Left kidney (tissue), 1 donor: ENCODE measurements at regions not wholly inside any gene's neighbourhood (a gene's known extent, or its start where the extent isn't known, plus 50 kb on each side); places are given as distances from the start of the nearest gene placed in this dataset.
A peak's percentile ranks its signal among the peaks of the same experiment; 100 is the strongest.
"Not testable (repeated sequence)": the region's sequence is repeated elsewhere in the genome, so short reads cannot be mapped to it uniquely, and the experiment has no call there.

Source experiments
- DNase-seq: peaks from one replicate; pipeline ENCODE4 v3.0.0-alpha.2; 2013

DNA sequence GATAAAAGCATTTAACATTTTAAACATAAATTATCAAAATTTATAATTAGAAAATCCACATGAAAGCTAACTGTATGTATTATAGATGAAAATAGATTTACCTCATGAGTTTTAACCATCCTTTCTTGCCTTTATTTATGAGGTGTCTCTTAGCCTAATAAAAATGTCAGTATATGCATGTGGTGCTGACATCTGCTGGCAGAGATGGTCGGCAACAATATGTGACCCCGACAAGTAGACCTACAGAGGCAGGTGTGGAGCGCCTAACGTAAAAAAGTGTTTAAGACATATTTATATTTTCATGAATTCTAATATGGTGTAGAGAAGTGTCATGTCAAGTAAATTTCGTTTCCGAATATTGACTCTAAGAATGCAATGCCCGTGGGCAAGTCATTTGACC is 149.0 kb upstream of the FUT9 start:
- DNase-seq = peak; percentile 6

DNA sequence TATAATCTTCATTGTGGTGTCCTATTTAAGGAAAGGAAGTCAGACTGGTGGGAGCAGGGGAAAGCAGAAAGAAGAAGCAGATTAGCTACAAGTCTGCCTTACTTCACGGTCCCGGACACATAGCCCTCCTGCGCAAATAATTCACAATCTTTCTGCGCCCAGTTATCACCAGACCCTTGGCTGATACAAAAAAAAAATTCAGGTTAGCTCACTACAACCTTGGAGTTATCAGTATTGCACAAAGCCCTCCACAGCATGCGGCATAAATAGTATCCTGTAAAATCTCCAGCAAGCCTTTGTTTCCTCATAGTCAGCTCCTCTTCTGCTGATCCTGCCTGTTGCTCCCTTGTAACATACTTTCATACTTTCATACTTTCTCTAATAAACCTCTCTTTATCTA is 148.6 kb upstream of the FUT9 start:
- no peak for DNase-seq

GRCh38 chr6:95877480-95877879 is 138.3 kb upstream of the FUT9 start:
- no peak for DNase-seq

DNA sequence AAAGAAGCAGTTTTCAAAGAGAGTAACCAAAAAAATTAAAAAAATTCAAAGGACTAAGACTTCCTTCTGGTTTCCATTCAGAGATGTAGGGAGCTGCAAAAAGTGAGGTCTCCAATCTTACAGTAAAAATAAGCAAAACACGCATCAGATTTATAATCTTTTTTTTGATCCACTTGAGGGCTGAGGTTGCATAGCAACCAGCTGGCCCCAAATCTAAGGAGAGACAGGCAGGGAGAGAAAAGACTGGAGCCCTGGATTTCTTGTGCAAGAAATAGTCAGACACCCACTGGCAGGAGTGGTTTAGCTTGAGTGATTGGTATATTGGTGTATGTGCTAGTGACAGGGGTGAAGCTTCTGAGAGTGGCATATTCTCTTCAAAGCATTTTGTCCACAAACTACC is 135.9 kb upstream of the FUT9 start:
- DNase-seq = no peak

- DNase-seq = no peak
Measured at GRCh38 chr6:95882371-95882770, 133.4 kb upstream of the FUT9 start.

- DNase-seq = not testable (repeated sequence)
Measured at GRCh38 chr6:95888711-95889110, 127.1 kb upstream of the FUT9 start.

GRCh38 chr6:95905132-95905531 is 110.6 kb upstream of the FUT9 start:
- no peak for DNase-seq

DNA sequence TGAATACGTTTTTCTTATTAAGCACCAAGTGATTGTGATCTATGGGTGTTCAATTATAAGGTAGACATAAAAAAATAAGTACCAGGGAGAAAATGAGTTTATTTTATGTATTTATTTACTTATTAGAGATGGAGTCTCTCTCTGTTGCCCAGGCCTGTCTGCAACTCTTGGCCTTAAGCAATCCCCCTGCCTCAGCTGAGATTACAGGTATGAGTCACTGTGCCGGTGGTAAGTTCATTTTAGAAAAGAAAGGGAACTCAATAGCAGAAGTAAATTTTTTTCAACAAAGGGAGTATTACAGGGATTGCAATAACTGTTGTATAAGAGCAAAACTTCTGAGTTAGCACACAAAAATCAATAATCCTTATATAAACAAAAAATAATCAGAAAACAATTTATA is 98.7 kb upstream of the FUT9 start:
- DNase-seq = no peak

DNA sequence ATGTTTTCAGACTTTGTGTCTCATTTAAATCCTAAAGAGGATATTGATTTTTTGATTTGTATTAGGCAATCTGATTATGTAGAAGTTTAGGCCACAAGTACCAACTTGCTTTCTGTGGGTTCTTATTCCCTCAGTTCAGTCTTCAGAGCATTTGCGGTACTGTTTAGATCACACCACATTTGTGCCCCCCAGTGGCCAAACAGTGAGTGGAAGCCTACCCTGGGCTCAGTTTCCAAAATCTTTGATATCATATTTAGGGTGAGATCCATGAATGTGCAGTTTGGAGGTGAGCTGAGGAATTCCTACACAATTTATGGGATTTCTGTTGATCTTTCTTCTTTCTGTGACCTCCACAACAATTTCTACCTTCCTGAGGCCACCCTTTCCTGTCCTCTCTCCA is 92.3 kb upstream of the FUT9 start:
- DNase-seq = no peak

DNA sequence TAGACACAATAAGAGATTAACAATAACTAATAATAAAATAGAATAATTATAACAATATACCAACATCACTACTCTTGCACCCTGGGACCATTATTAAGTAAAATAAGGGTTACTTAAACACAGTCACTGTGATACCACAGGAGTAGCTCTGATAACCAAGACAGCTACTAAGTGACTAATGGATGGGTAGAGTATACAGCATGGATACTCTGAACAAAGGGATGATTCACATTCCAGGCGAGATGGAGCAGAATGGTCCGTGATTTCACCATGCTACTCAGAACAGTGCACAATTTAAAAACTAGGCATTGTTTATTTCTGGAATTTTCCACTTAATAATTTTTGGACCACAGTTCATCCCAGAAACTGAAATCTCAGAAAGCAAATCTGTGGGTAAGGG is 80.0 kb upstream of the FUT9 start:
- DNase-seq = no peak

DNA sequence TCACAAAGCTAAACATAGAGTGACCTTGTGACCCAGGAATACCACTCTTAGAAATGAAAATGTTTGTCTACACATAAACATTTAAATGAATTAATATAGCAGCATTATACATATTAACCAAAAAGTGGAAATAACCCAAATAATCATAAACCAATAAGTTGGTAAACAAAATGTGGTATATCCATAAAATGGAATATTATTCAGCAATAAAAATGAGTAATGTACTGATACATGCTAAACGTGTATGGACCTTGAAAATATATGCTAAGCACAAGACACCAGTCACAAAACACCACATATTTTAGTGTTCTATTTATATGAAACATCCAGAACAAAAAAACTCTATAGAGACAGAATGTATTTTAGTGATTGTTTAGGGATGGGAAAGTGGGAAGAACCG is 68.9 kb upstream of the FUT9 start:
- no peak for DNase-seq

DNA sequence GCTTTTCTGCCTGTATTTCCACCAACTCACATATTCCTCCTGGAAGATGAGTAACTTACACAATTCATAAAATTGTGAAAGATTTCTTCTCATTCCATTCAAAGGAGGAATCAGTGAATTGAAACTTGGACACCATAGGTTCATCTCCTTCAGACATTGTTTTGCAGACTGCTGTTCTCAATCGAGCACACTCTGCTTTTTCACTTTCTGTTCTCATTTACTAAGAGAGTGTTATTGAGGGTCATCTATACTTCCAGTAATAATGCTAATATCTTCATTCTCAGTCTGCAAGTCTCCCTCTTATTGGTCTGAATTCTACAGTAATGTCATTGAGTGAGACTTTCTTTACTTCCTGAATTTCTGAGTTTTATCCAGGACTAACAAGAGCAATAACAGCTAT is 67.5 kb upstream of the FUT9 start:
- no peak for DNase-seq

DNA sequence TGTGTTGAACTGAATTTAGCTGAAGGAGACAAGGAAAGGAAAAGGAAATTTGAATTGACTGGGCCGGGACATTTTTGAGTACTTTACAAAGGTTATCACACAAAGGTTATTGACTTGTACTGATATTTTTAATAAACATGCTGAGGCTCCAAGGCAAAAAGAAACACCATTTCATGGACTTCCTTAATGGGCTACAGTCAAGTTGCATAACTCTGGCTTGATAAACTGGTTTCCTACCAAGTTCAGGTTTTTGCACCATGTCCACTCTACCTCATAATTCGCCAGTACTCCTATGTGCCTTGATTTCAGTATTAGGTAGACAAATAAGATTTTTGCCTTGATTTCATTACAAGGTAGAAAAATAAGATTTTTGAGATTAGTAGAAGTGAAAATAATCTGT is 65.8 kb upstream of the FUT9 start:
- DNase-seq = no peak

- no peak for DNase-seq
Measured at GRCh38 chr6:95958686-95959085, 57.1 kb upstream of the FUT9 start.

- no peak for DNase-seq
Measured at GRCh38 chr6:95959261-95959660, 56.5 kb upstream of the FUT9 start.
